NCI-H446 (cell line): ENCODE measurements at regions not wholly inside any gene's neighbourhood (a gene's known extent, or its start where the extent isn't known, plus 50 kb on each side); places are given as distances from the start of the nearest gene placed in this dataset.
"Not testable (repeated sequence)": the region's sequence is repeated elsewhere in the genome, so short reads cannot be mapped to it uniquely, and the experiment has no call there.

ENCODE experiments used
- DNase-seq, 2 experiments: peaks; one replicate each; lab custom pipeline; 2025; lab: John Stamatoyannopoulos, UW

GRCh38 chr7:67912437-67912836 lies 915.8 kb downstream of the TYW1 start:
- no peak for DNase-seq

- DNase-seq, result no peak
Measured at GRCh38 chr7:67913604-67914003, 917.0 kb downstream of the TYW1 start.

GRCh38 chr7:67916111-67916510 lies 919.5 kb downstream of the TYW1 start:
- not testable (repeated sequence) for DNase-seq

- DNase-seq, result no peak
Measured at GRCh38 chr7:67916571-67917436, 920.2 kb downstream of the TYW1 start.

GRCh38 chr7:67917437-67917755 lies 920.8 kb downstream of the TYW1 start:
- DNase-seq, result no peak

GRCh38 chr7:67918158-67918557 lies 921.5 kb downstream of the TYW1 start:
- no peak for DNase-seq

- no peak for DNase-seq
Measured at GRCh38 chr7:67923286-67923685, 926.7 kb downstream of the TYW1 start.

GRCh38 chr7:67928141-67928540 lies 931.5 kb downstream of the TYW1 start:
- no peak for DNase-seq

- DNase-seq, result not testable (repeated sequence)
Measured at GRCh38 chr7:67936447-67936846, 939.8 kb downstream of the TYW1 start.

GRCh38 chr7:67940400-67940799 lies 943.8 kb downstream of the TYW1 start:
- DNase-seq, result no peak

GRCh38 chr7:67947191-67947590 lies 950.6 kb downstream of the TYW1 start:
- no peak for DNase-seq

GRCh38 chr7:67947646-67948045 lies 951.0 kb downstream of the TYW1 start:
- DNase-seq, result no peak

- DNase-seq, result no peak
Measured at GRCh38 chr7:67950321-67951083, 953.9 kb downstream of the TYW1 start.

- no peak for DNase-seq
Measured at GRCh38 chr7:67955061-67955460, 958.4 kb downstream of the TYW1 start.

- DNase-seq, result no peak
Measured at GRCh38 chr7:67962863-67963262, 966.2 kb downstream of the TYW1 start.

- DNase-seq, result no peak
Measured at GRCh38 chr7:67976490-67976889, 979.9 kb downstream of the TYW1 start.

- no peak for DNase-seq
Measured at GRCh38 chr7:67983486-67983885, 986.9 kb downstream of the TYW1 start.

GRCh38 chr7:67984326-67984725 lies 987.7 kb downstream of the TYW1 start:
- DNase-seq, result no peak

- DNase-seq, result no peak
Measured at GRCh38 chr7:67989142-67989541, 992.5 kb downstream of the TYW1 start.

- no peak for DNase-seq
Measured at GRCh38 chr7:67990003-67990402, 993.4 kb downstream of the TYW1 start.

- no peak for DNase-seq
Measured at GRCh38 chr7:67990716-67991115, 994.1 kb downstream of the TYW1 start.

- no peak for DNase-seq
Measured at GRCh38 chr7:67992287-67992686, 995.7 kb downstream of the TYW1 start.

- no peak for DNase-seq
Measured at GRCh38 chr7:68005992-68006391, 1009.4 kb downstream of the TYW1 start.
